Endothelial cell of umbilical vein (primary cell): ENCODE measurements at regions not wholly inside any gene's neighbourhood (a gene's known extent, or its start where the extent isn't known, plus 50 kb on each side); places are given as distances from the start of the nearest gene placed in this dataset.

ENCODE experiments used
- BruUV-seq: library from RNA; stranded (reverse); fragments of 400-500 nt; replicated peaks from 2 replicates; lab custom pipeline; 2021; lab: Mats Ljungman, UMichigan
- CTCF ChIA-PET: fragments of 300-600, 350-600 bp; sonication (Branson Sonifier 250); formaldehyde crosslinking; loops from one replicate; lab custom pipeline; 2021; ENCODE audit warnings: antibody characterized with exemption, inconsistent platforms; lab: Charles Lee
- POLR2A ChIA-PET: fragments of 300-600, 350-600 bp; sonication (Branson Sonifier 250); formaldehyde crosslinking; loops from one replicate; lab custom pipeline; 2021; ENCODE audit warnings: antibody characterized with exemption, inconsistent platforms; lab: Charles Lee
- DNase-seq: peaks from one replicate; pipeline ENCODE4 v3.0.0-alpha.2; 2011; ENCODE audit warnings: low read depth, low spot score
- FAIRE-seq: peaks from 2 replicates; lab custom pipeline; 2011; peaks lifted over from hg19 to GRCh38; lab: Jason Lieb, UNC
- H2AFZ ChIP-seq: 2 replicates; pipeline ENCODE4 v1.6.0; 2012; ENCODE audit warnings: low read depth, low read length, control low read depth, inconsistent platforms
- H3K27ac ChIP-seq: 2 replicates; pipeline ENCODE4 v1.5.1; 2011; ENCODE audit warnings: low read depth, mild to moderate bottlenecking, control low read depth, low read length, moderate library complexity; ENCODE audit not compliant: insufficient read depth
- H3K27me3 ChIP-seq, 2 experiments: 2 replicates each; pipeline versions ENCODE4 v1.6.0 to v1.6.1; 2011; ENCODE audit warnings: low read length in 2 of 2, mixed read lengths in 1 of 2; ENCODE audit not compliant: control insufficient read depth in 2 of 2, insufficient read depth in 2 of 2
- H3K36me3 ChIP-seq, 2 experiments: 2 replicates in 1 of 2; 3 replicates in 1 of 2; pipeline ENCODE4 v1.5.1; 2011; ENCODE audit warnings: low read length in 2 of 2, mild to moderate bottlenecking in 1 of 2, moderate library complexity in 1 of 2; ENCODE audit not compliant: control insufficient read depth in 2 of 2, insufficient read depth in 2 of 2; ENCODE audit errors: extremely low read depth in 1 of 2
- H3K4me1 ChIP-seq: 3 replicates; pipeline ENCODE4 v1.5.1; 2011; ENCODE audit warnings: mild to moderate bottlenecking, low read length; ENCODE audit not compliant: control insufficient read depth, insufficient read depth; ENCODE audit errors: extremely low read depth
- H3K4me2 ChIP-seq: 2 replicates; pipeline ENCODE4 v1.6.1; 2011; ENCODE audit warnings: low read length, control low read depth, mixed read lengths; ENCODE audit not compliant: insufficient read depth
- H3K4me3 ChIP-seq, 3 experiments: fragments of 200-600 bp in 1 of 3; sonication (generic), shearing (Covaris generic) in 1 of 3; replicated peaks in 1 of 3; 2 replicates each; pipeline ENCODE4 v1.5.1; 2011 to 2016; ENCODE audit warnings: control low read depth in 3 of 3, low read length in 3 of 3, mild to moderate bottlenecking in 2 of 3, inconsistent platforms in 1 of 3, low read depth in 1 of 3, moderate library complexity in 1 of 3; ENCODE audit not compliant: insufficient read depth in 1 of 3
- H3K79me2 ChIP-seq: 2 replicates; pipeline ENCODE4 v1.6.0; 2012; ENCODE audit warnings: low read length, inconsistent platforms; ENCODE audit not compliant: control insufficient read depth, insufficient read depth
- H3K9ac ChIP-seq: replicated peaks from 2 replicates; pipeline ENCODE3; 2011; ENCODE audit warnings: low read length, control low read depth; ENCODE audit not compliant: insufficient read depth; ENCODE audit errors: extremely low read depth
- H3K9me1 ChIP-seq: replicated peaks from 3 replicates; pipeline ENCODE4 v1.6.0; 2011; ENCODE audit warnings: mild to moderate bottlenecking, low read length; ENCODE audit not compliant: control insufficient read depth, insufficient read depth; ENCODE audit errors: extremely low read depth
- H3K9me3 ChIP-seq: replicated peaks from 2 replicates; pipeline ENCODE4 v1.5.1; 2012; ENCODE audit warnings: low read length, inconsistent platforms; ENCODE audit not compliant: control insufficient read depth, insufficient read depth
- H4K20me1 ChIP-seq: replicated peaks from 2 replicates; pipeline ENCODE3; 2011; ENCODE audit warnings: mild to moderate bottlenecking, low read length; ENCODE audit not compliant: control insufficient read depth, insufficient read depth; ENCODE audit errors: extremely low read depth
- CTCF ChIP-seq, 2 donors: IDR thresholded peaks; 1 replicate in 1 of 2; 2 replicates in 1 of 2; pipeline ENCODE4 v1.5.1; 2011; ENCODE audit warnings: low read length in 2 of 2, mild to moderate bottlenecking in 2 of 2, moderate library complexity in 2 of 2, control low read depth in 1 of 2, inconsistent platforms in 1 of 2, low read depth in 1 of 2; ENCODE audit not compliant: insufficient read depth in 1 of 2; ENCODE audit errors: extremely low read depth in 1 of 2
- EZH2 ChIP-seq: IDR thresholded peaks from 2 replicates; pipeline ENCODE4 v1.6.1; 2012; ENCODE audit warnings: borderline replicate concordance, low read depth, mild to moderate bottlenecking, moderate library complexity, low read length, inconsistent platforms; ENCODE audit not compliant: severe bottlenecking
- FOS ChIP-seq: IDR thresholded peaks from 2 replicates; pipeline ENCODE4 v1.6.1; 2011; ENCODE audit warnings: mild to moderate bottlenecking, low read length, moderate library complexity, borderline replicate concordance; ENCODE audit not compliant: insufficient read depth
- GATA2 ChIP-seq: IDR thresholded peaks from 2 replicates; pipeline ENCODE4 v1.7.0; 2011; ENCODE audit warnings: low read depth, mild to moderate bottlenecking, moderate library complexity, mixed read lengths, low read length; ENCODE audit not compliant: insufficient read length, insufficient read depth
- JUN ChIP-seq: IDR thresholded peaks from 2 replicates; pipeline ENCODE4 v1.6.1; 2011; ENCODE audit warnings: borderline replicate concordance, low read depth; ENCODE audit not compliant: insufficient read length, insufficient read depth
- MAX ChIP-seq: IDR thresholded peaks from 2 replicates; pipeline ENCODE4 v1.6.1; 2011; ENCODE audit not compliant: insufficient read depth, insufficient read length
- MYC ChIP-seq: IDR thresholded peaks from one replicate; pipeline ENCODE4 v1.6.1; 2011; ENCODE audit warnings: mild to moderate bottlenecking, low read depth, low read length
- POLR2A ChIP-seq: IDR thresholded peaks from 2 replicates; pipeline ENCODE4 v1.6.1; 2012; ENCODE audit warnings: low read depth, mild to moderate bottlenecking, control low read depth, low read length
- POLR2AphosphoS5 ChIP-seq: IDR thresholded peaks from 2 replicates; pipeline ENCODE4 v1.6.1; 2012; ENCODE audit warnings: low read depth, mild to moderate bottlenecking, control low read depth, low read length, moderate library complexity; ENCODE audit not compliant: insufficient read depth
- dilution Hi-C: fragments of 300-500 bp; cut with MboI; formaldehyde crosslinking; loops from one replicate; pipeline ENCODE4 v1.15.0; 2019; ENCODE audit warnings: low sequenced_read_pairs; ENCODE audit not compliant: extremely low pct_ligation_motif_present
- intact Hi-C: fragments of 100-400 bp; cut with micrococcal nuclease; formaldehyde crosslinking; loops from one replicate; pipeline ENCODE4 v1.10.0; 2022

GRCh38 chr12:83920821-83921547 is 991.6 kb downstream of the SLC6A15 start:
- Histone ChIP-seq H3K79me2 (no peaks in the 10 kb centered on the region), H3K27ac (no peak overlapping the region), H3K4me1 (no peaks in the 10 kb centered on the region), H3K27me3 (no peaks in the 10 kb centered on the region), H2AFZ (no peak overlapping the region), H3K9me3 (no peaks in the 10 kb centered on the region), H3K9me1 (no peaks in the 10 kb centered on the region), H3K4me2 (no peak overlapping the region), H3K36me3 (no peaks in the 10 kb centered on the region), H4K20me1 (no peaks in the 10 kb centered on the region), H3K9ac (no peak overlapping the region), H3K4me3 (no peak overlapping the region)
- DNase-seq, result no peak
- dilution Hi-C loops, result no loop called here
- no TSS peak for BruUV-seq
- TF ChIP-seq GATA2 (no peak), FOS (no peak), MYC (no peak), MAX (no peak), JUN (no peak), POLR2A (no peak), POLR2AphosphoS5 (no peak), EZH2 (no peak), CTCF (IDR thresholded peaks at IDR 0.05; ENCODE audit: extremely low read depth in 1 of 2, insufficient read depth in 1 of 2, low read depth in 1 of 2, low read length in 2 of 2) (no peak)
- CTCF ChIA-PET, result interaction anchor here (0.7 kb wide), 1 partner anchor 12 kb away, joined by 4 read pairs; no protein-coding TSS in a partner anchor
- intact Hi-C loops, result no loop called here
- POLR2A ChIA-PET, result no interaction called here
- FAIRE-seq, result no peak
